ENCODE measurements at regions not wholly inside any gene's neighbourhood (a gene's known extent, or its start where the extent isn't known, plus 50 kb on each side); places are given as distances from the start of the nearest gene placed in this dataset.

DNA sequence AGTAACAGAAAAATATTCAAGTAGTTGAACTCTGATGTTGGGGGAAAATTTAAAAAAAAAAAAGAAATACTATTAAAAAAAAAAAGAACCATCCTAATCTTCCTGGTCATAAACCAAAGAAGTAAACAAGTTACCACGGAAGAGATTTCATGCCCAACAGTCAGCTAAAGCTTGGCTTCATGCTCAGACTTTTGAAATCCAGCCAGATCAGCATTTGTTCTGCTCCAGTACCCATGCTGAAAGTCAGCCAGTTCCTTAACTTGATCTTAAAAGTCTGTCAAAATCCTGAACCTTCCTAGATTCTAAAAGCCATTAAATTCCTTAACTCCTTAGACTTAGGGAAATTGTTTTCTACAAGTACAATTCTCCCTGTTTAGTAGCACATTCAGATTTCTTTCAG is 908.7 kb upstream of the CDH9 start:
- Histone ChIP-seq H3K36me3 (no peaks in the 10 kb centered on the region), H3K4me1 (no peaks in the 10 kb centered on the region), H3K4me3 (no peak overlapping the region), H3K27me3 (no peaks in the 10 kb centered on the region), H3K27ac (no peak overlapping the region), H3K9me3 (no peaks in the 10 kb centered on the region)
- intact Hi-C loops (cut with DNase I; ENCODE audit: low total_unique reads): no loop called here
- TF ChIP-seq, protein P1, sequence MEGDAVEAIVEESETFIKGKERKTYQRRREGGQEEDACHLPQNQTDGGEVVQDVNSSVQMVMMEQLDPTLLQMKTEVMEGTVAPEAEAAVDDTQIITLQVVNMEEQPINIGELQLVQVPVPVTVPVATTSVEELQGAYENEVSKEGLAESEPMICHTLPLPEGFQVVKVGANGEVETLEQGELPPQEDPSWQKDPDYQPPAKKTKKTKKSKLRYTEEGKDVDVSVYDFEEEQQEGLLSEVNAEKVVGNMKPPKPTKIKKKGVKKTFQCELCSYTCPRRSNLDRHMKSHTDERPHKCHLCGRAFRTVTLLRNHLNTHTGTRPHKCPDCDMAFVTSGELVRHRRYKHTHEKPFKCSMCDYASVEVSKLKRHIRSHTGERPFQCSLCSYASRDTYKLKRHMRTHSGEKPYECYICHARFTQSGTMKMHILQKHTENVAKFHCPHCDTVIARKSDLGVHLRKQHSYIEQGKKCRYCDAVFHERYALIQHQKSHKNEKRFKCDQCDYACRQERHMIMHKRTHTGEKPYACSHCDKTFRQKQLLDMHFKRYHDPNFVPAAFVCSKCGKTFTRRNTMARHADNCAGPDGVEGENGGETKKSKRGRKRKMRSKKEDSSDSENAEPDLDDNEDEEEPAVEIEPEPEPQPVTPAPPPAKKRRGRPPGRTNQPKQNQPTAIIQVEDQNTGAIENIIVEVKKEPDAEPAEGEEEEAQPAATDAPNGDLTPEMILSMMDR (IDR thresholded peaks at IDR 0.05): no peak
- no peak for DNase-seq (ENCODE audit: low spot score in 2 of 2)

DNA sequence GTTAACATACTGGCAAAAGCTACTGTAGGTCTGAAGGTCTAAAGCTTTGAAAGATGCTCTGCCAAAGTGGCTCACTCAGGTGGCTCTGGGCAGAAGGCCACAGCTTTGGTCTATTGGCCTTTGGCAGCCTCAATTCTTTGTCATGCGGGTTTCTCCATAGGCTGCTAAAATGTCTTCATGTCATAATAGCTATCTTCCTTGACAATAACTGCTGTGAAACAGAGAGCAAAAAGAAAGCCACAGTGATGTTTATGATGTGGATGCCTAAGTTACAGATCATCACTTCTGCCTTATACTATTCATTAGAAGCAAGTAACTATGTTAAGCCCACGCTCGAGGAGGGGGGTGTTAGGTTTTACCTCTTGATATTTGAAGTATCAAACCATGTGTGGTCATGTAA is 906.1 kb upstream of the CDH9 start:
- no peaks in the 10 kb centered on the region for H3K27me3 ChIP-seq
- H3K36me3 ChIP-seq: no peaks in the 10 kb centered on the region
- H3K27ac ChIP-seq: no peak overlapping the region
- intact Hi-C loops (cut with DNase I; ENCODE audit: low total_unique reads): no loop called here
- DNase-seq (ENCODE audit: low spot score in 2 of 2): no peak
- H3K9me3 ChIP-seq: no peaks in the 10 kb centered on the region
- H3K4me3 ChIP-seq: no peak overlapping the region
- TF ChIP-seq POLR2A (IDR thresholded peaks at IDR 0.05): no peak
- TF ChIP-seq, protein P1 (IDR thresholded peaks at IDR 0.05): no peak
- no peak for TF ChIP-seq POLR2AphosphoS5 (IDR thresholded peaks at IDR 0.05)
- H3K4me1 ChIP-seq: no peaks in the 10 kb centered on the region

DNA sequence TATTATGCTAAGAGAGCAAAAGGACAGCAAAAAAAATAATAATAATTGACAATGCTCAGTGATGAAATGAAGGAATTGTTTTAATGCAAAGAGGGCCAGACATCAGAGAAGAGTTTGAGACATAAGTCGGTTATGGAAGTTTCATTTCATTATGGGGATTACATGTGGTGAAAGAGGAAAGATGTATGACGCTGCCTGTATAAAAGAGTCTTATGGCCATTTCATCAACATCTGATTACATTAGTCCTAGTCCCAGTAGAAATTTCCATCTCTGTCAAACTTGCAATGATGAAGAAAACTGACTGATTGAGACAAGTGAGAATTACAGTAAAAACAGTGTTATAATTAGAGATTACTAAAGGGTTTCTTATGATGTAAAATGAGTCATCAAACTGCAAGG is 900.6 kb upstream of the CDH9 start:
- no peak for DNase-seq (ENCODE audit: low spot score in 2 of 2)
- no peaks in the 10 kb centered on the region for H3K36me3 ChIP-seq
- H3K27me3 ChIP-seq: no peaks in the 10 kb centered on the region
- intact Hi-C loops (cut with DNase I; ENCODE audit: low total_unique reads): no loop called here
- TF ChIP-seq POLR2A (IDR thresholded peaks at IDR 0.05) (no peak), POLR2AphosphoS5 (IDR thresholded peaks at IDR 0.05) (no peak)
- TF ChIP-seq, protein P1 (IDR thresholded peaks at IDR 0.05): no peak
- no peaks in the 10 kb centered on the region for H3K4me1 ChIP-seq
- H3K27ac ChIP-seq: no peak overlapping the region
- no peak overlapping the region for H3K4me3 ChIP-seq
- no peaks in the 10 kb centered on the region for H3K9me3 ChIP-seq

DNA sequence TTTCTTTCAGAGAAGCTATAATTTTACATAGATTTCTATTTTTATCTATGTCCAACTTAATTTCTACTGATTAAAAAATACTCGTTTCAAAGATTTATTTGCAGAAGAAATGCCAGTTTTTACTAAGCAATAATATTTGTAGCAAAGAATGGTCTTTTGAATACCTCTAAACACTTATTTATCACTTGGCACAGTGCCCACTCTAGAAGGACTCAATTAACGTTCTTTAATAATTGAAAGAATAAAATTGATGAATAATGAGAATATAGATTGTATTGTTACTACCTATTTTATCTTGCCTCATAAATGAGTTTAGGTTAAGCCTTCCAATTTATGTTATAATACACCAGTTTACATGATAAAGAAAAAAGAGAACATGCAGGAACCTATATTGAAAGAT is 889.7 kb upstream of the CDH9 start:
- Histone ChIP-seq H3K4me1 (no peaks in the 10 kb centered on the region), H3K27me3 (no peaks in the 10 kb centered on the region), H3K36me3 (no peaks in the 10 kb centered on the region), H3K27ac (no peak overlapping the region), H3K4me3 (no peak overlapping the region), H3K9me3 (no peaks in the 10 kb centered on the region)
- TF ChIP-seq, protein P1 (IDR thresholded peaks at IDR 0.05): no peak
- intact Hi-C loops (cut with DNase I; ENCODE audit: low total_unique reads): no loop called here
- no peak for DNase-seq (ENCODE audit: low spot score in 2 of 2)

DNA sequence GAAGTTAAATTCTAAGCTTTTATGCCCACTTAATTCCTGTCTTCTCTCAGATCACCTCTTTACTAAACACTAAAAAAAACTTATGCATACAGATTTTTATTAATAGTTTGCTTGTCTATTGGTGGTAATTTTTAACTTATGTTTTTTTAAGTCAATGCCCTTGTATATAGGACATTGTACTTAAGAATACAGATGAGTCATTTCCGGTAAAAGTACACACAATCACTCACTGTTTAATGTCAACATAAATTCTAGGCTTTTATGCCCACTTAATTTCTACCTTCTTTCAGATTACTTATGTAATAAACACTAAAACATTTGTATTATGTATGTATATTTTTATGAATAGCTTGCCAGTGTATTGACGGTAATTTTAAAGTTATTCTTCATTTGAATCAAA is 872.8 kb upstream of the CDH9 start:
- H3K4me1 ChIP-seq: no peaks in the 10 kb centered on the region
- TF ChIP-seq, protein P1 (IDR thresholded peaks at IDR 0.05): no peak
- no peak for TF ChIP-seq POLR2AphosphoS5 (IDR thresholded peaks at IDR 0.05)
- no peak for TF ChIP-seq POLR2A (IDR thresholded peaks at IDR 0.05)
- H3K4me3 ChIP-seq: no peak overlapping the region
- intact Hi-C loops (cut with DNase I; ENCODE audit: low total_unique reads): no loop called here
- H3K27ac ChIP-seq: no peak overlapping the region
- H3K36me3 ChIP-seq: no peaks in the 10 kb centered on the region
- DNase-seq (ENCODE audit: low spot score in 2 of 2): no peak
- peaks cover 0 to 7% of the 10 kb centered on the region in 2 donors for H3K9me3 ChIP-seq
- no peaks in the 10 kb centered on the region for H3K27me3 ChIP-seq
